Adrenal gland (tissue), 9 donors: ENCODE measurements at regions not wholly inside any gene's neighbourhood (a gene's known extent, or its start where the extent isn't known, plus 50 kb on each side); places are given as distances from the start of the nearest gene placed in this dataset.
"Not testable (repeated sequence)": the region's sequence is repeated elsewhere in the genome, so short reads cannot be mapped to it uniquely, and the experiment has no call there.

Source experiments
- DNase-seq, 7 donors: peaks; one replicate each; pipeline ENCODE4 v3.0.0-alpha.2; 2019 to 2020
- H3K27ac ChIP-seq, 5 donors: fragments of 200-600 bp; sonication (generic) in 4 of 5; 1 replicate in 3 of 5; 2 replicates in 2 of 5; pipeline versions ENCODE4 v1.5.1 to v1.8.0; 2016 to 2020; ENCODE audit warnings: mild to moderate bottlenecking in 1 of 5
- H3K27me3 ChIP-seq: fragments of 200-600 bp; 2 replicates; pipeline ENCODE4 v1.8.0; 2021
- H3K36me3 ChIP-seq, 2 donors: fragments of 200-600 bp; replicated peaks in 1 of 2; 1 replicate in 1 of 2; 2 replicates in 1 of 2; pipeline versions ENCODE4 v1.5.1 to v1.8.0; 2018 to 2022
- H3K4me1 ChIP-seq, 2 donors: fragments of 200-600 bp; replicated peaks in 1 of 2; 1 replicate in 1 of 2; 2 replicates in 1 of 2; pipeline versions ENCODE4 v1.5.1 to v1.8.0; 2018 to 2021
- H3K4me3 ChIP-seq, 4 donors: fragments of 200-600 bp; sonication (generic) in 3 of 4; one replicate each; pipeline ENCODE4 v1.5.1; 2016 to 2018
- H3K9me3 ChIP-seq, 3 donors: fragments of 200-600 bp; sonication (generic) in 1 of 3; replicated peaks in 1 of 3; 1 replicate in 2 of 3; 2 replicates in 1 of 3; pipeline versions ENCODE4 v1.5.1 to v1.8.0; 2016 to 2021
- POLR2A ChIP-seq, 2 donors: fragments of 450-650 bp; IDR thresholded peaks; one replicate each; pipeline ENCODE4 v1.6.1; 2017; ENCODE audit warnings: antibody characterized with exemption in 2 of 2, mild to moderate bottlenecking in 2 of 2, moderate library complexity in 1 of 2
- WGBS, 4 donors: extraction: QIAGEN DNeasy Blood & Tissue Kit in 2 of 4; methylation state at CpG; one replicate each; pipeline versions ENCODE4 v1.1.5 to v1.1.7; 2013 to 2017; 5-methylcytosine and 5-hydroxymethylcytosine counted together
- intact Hi-C, 2 donors: fragments of 100-400 bp; cut with DNase I; formaldehyde crosslinking; loops; one replicate each; pipeline versions ENCODE4 v1.14.1 to v1.15.0; 2022 to 2023
- TF ChIP-seq, protein P1 (sequence below), 6 experiments: fragments of 450-650 bp in 4 of 6; fragments of 200-600 bp in 2 of 6; sonication (generic) in 1 of 6; IDR thresholded peaks; 1 replicate in 5 of 6; 2 replicates in 1 of 6; pipeline versions ENCODE4 v1.5.1 to v1.8.0; 2016 to 2021; ENCODE audit warnings: antibody characterized with exemption in 6 of 6, mild to moderate bottlenecking in 2 of 6, moderate library complexity in 1 of 6
- donor health status: healthy with polysubstance abuse.
- donor health status: Bipolar disorder and iron deficiency.
- donor health status: DM: yes; HTN: yes; CAD: no.
- donor health status: DM: no; HTN: no; CAD: no.
- donor health status: DM: no; HTN: no; CAD: no.

DNA sequence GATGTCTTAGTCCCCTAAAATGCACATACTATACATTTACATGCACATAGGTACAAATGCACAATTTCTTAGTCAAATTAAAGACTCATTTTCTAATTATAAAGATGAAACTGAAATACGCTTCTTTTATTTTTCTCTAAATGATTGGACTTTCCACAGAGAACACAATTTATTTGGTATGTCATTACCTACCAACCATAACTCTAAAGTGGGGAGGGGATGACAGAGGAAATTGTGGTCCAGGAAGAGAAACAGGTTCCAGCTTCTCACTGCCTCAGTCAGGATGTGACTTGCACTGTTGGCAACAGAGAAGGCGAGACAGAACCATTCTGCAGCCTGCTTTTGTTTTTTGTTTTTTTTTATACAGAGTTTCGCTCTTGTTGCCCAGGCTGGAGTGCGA, 1189.2 kb downstream of the PLA2G4A start:
- TF ChIP-seq, protein P1, sequence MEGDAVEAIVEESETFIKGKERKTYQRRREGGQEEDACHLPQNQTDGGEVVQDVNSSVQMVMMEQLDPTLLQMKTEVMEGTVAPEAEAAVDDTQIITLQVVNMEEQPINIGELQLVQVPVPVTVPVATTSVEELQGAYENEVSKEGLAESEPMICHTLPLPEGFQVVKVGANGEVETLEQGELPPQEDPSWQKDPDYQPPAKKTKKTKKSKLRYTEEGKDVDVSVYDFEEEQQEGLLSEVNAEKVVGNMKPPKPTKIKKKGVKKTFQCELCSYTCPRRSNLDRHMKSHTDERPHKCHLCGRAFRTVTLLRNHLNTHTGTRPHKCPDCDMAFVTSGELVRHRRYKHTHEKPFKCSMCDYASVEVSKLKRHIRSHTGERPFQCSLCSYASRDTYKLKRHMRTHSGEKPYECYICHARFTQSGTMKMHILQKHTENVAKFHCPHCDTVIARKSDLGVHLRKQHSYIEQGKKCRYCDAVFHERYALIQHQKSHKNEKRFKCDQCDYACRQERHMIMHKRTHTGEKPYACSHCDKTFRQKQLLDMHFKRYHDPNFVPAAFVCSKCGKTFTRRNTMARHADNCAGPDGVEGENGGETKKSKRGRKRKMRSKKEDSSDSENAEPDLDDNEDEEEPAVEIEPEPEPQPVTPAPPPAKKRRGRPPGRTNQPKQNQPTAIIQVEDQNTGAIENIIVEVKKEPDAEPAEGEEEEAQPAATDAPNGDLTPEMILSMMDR (IDR thresholded peaks at IDR 0.05) = no peak
- no peak for TF ChIP-seq POLR2A (IDR thresholded peaks at IDR 0.05)
- WGBS, 4 donors = 90 to 94% (median 91%) methylated on average over 4 of the region's 4 CpGs

DNA sequence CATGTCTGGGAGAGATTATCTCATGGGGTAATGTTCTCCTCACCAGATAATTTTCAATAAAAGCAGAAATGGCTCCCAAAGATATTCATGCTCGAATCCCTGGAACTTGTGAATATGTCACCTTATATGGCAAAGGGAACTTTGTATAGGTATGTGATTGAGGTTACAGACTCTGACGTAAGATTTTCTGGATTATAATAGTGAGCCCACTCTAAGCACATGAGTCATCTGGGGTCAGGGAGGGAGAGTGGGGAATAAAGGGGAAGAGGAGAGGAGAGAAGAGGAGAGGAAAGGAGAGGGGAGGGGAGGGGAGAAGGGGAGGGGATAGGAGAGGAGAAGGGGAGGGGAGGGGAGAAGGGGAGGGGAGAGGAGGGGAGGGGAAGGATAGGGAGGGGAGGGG, 1193.9 kb downstream of the PLA2G4A start:
- TF ChIP-seq POLR2A (IDR thresholded peaks at IDR 0.05) = no peak
- TF ChIP-seq, protein P1 (IDR thresholded peaks at IDR 0.05) = no peak
- DNase-seq = no peak
- intact Hi-C loops = no loop called here
- no peaks in the 10 kb centered on the region for H3K36me3 ChIP-seq
- no peak overlapping the region for H3K4me3 ChIP-seq
- no peaks in the 10 kb centered on the region for H3K4me1 ChIP-seq
- no peak overlapping the region for H3K27ac ChIP-seq
- H3K27me3 ChIP-seq = no peaks in the 10 kb centered on the region
- 63 to 83% (median 77%) methylated on average over 2 of the region's 2 CpGs for WGBS, 4 donors
- no peaks in the 10 kb centered on the region for H3K9me3 ChIP-seq

More for the DNA sequence above, 1189.2 kb downstream of the PLA2G4A start:
- H3K36me3 ChIP-seq = no peaks in the 10 kb centered on the region
- no peak overlapping the region for H3K27ac ChIP-seq
- H3K9me3 ChIP-seq = no peaks in the 10 kb centered on the region
- intact Hi-C loops = no loop called here
- no peaks in the 10 kb centered on the region for H3K4me1 ChIP-seq
- no peaks in the 10 kb centered on the region for H3K27me3 ChIP-seq
- DNase-seq = no peak
- H3K4me3 ChIP-seq = no peak overlapping the region

DNA sequence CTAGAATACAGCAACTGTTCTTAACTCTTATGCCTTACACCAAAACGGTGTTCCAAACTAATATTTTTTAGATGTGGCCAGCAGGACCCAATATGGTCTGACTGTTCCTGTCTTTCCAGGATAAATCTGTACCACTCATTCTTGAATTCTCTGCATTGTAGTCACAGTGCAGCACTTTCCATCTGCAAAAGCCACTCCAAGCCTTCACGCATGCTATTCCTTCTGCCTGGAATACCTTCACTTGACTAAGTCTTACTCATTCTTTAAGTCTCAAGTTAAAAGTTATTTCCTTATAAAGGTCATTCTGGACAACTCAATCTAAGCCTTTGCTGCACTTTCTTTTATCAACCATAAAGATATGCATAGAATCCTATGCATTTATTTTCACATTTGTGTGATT, 1194.5 kb downstream of the PLA2G4A start:
- TF ChIP-seq, protein P1 (IDR thresholded peaks at IDR 0.05) = no peak
- no peak for TF ChIP-seq POLR2A (IDR thresholded peaks at IDR 0.05)
- no peaks in the 10 kb centered on the region for H3K36me3 ChIP-seq
- H3K4me1 ChIP-seq = no peaks in the 10 kb centered on the region
- H3K27me3 ChIP-seq = no peaks in the 10 kb centered on the region
- intact Hi-C loops = no loop called here
- H3K4me3 ChIP-seq = no peak overlapping the region
- no peak overlapping the region for H3K27ac ChIP-seq
- DNase-seq = no peak
- no peaks in the 10 kb centered on the region for H3K9me3 ChIP-seq
- WGBS, 4 donors = 79 to 84% (median 83%) methylated on average over 2 of the region's 2 CpGs

DNA sequence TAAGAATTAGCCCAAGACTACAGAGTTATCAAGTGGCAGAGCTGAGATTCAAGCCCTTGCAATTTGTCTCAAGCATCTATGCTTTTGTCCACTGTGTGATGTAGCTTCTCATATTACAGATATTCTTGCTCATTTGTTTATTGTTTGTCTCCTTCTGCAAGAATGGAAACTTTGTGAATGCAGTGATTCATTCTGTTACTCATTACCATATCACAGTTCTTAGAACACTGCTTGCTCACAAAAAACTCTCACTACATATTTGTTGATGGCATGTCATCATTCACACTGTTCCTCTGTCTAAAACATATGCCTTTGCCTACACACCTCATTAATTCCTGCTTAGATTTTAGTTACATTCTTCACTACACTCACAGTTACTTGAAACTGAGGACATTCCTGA, 1198.9 kb downstream of the PLA2G4A start:
- Histone ChIP-seq H3K9me3 (no peaks in the 10 kb centered on the region), H3K36me3 (no peaks in the 10 kb centered on the region), H3K4me3 (no peak overlapping the region), H3K27me3 (no peaks in the 10 kb centered on the region), H3K4me1 (no peaks in the 10 kb centered on the region), H3K27ac (no peak overlapping the region)
- intact Hi-C loops = no loop called here
- TF ChIP-seq, protein P1 (IDR thresholded peaks at IDR 0.05) = no peak
- TF ChIP-seq POLR2A (IDR thresholded peaks at IDR 0.05) = no peak
- no peak for DNase-seq

DNA sequence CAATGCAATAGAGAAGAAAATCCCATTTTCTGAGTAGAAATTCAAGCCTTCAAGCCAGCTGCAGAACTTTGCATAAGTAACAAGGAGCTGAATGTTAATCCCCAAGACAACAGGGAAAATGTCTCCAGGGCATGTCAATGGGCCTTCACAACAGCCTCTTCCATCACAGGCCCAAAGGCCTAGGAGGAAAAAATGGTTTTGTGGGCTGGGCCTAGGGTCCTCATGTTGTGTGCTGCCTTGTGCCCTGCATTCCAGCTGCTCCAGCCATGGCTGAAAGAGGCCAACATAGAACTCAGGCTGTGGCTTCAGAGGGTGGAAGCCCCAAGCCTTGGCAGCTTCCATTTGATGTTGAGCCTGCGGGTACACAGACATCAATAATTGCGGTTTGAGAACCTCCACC, 1208.8 kb downstream of the PLA2G4A start:
- H3K4me3 ChIP-seq, H3K4me1 ChIP-seq, H3K27ac ChIP-seq, H3K9me3 ChIP-seq, H3K27me3 ChIP-seq, DNase-seq, H3K36me3 ChIP-seq, intact Hi-C loops: not testable (repeated sequence)
- 39 to 89% (median 85%) methylated on average over 2 of the region's 2 CpGs for WGBS, 4 donors
